ENCODE measurements at regions not wholly inside any gene's neighbourhood (a gene's known extent, or its start where the extent isn't known, plus 50 kb on each side); places are given as distances from the start of the nearest gene placed in this dataset.

DNA sequence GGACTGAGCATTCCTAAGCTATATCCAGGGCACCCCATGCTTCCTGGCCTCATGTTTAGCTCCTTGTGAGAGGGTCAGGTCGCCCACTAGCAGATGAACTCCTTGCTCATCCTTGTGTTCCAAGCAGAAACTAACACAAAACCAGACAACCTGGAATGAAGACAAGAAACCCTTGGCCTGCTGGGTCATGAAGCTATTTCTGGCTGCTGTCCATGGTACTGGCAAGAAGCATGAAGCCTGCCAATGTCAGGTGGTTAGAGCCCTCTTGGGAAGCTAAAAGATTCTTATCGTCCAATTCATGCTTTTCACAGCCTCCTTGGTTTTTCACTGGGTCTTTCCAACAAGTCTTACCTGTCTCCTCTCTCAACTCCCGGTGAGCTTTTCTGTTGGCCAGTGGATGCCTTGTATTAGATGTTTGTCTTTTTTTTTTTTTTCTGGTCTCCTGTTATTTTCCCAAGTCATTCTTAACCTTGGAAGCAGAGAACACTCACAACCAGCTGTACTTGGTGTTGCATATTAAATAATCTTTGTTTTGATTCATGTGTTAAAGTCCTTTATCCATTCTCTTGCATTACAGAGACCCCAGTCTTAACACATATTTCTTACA, 180.3 kb downstream of the ANKRD60 start:
- ChIA-PET POLR2A (no interaction called here), CTCF (interaction anchor here (1.0 kb wide), 1 partner anchor 39 kb away, joined by 5 read pairs; no protein-coding TSS in a partner anchor)
- Histone ChIP-seq H3K27me3 (ENCODE audit: control insufficient read depth in 2 of 2, insufficient read depth in 2 of 2, low read length in 2 of 2) (no peaks in the 10 kb centered on the region), H3K9me3 (replicated peaks; ENCODE audit: control insufficient read depth, insufficient read depth, low read length) (no peaks in the 10 kb centered on the region), H3K4me2 (ENCODE audit: insufficient read depth, low read length) (no peak overlapping the region), H3K36me3 (ENCODE audit: control insufficient read depth in 2 of 2, extremely low read depth in 1 of 2, insufficient read depth in 2 of 2, low read length in 2 of 2) (no peaks in the 10 kb centered on the region), H3K79me2 (ENCODE audit: control insufficient read depth, insufficient read depth, low read length) (no peaks in the 10 kb centered on the region), H4K20me1 (replicated peaks; ENCODE audit: control insufficient read depth, extremely low read depth, insufficient read depth, low read length) (no peaks in the 10 kb centered on the region), H3K4me1 (ENCODE audit: control insufficient read depth, extremely low read depth, insufficient read depth, low read length) (no peaks in the 10 kb centered on the region), H2AFZ (ENCODE audit: low read depth, low read length) (no peak overlapping the region), H3K4me3 (replicated peaks in 1 of 3; ENCODE audit: insufficient read depth in 1 of 3, low read depth in 1 of 3, low read length in 3 of 3) (no peak overlapping the region), H3K27ac (ENCODE audit: insufficient read depth, low read depth, low read length) (no peak overlapping the region), H3K9ac (replicated peaks; ENCODE audit: extremely low read depth, insufficient read depth, low read length) (no peak overlapping the region), H3K9me1 (replicated peaks; ENCODE audit: control insufficient read depth, extremely low read depth, insufficient read depth, low read length) (no peaks in the 10 kb centered on the region)
- FAIRE-seq (no peak), DNase-seq (ENCODE audit: low read depth, low spot score) (peak; percentile 28)
- intact Hi-C loops (cut with micrococcal nuclease), result no loop called here
- BruUV-seq (replicated peaks), result no TSS peak
- TF ChIP-seq, protein P1, sequence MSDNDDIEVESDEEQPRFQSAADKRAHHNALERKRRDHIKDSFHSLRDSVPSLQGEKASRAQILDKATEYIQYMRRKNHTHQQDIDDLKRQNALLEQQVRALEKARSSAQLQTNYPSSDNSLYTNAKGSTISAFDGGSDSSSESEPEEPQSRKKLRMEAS (IDR thresholded peaks at IDR 0.05; ENCODE audit: insufficient read depth, insufficient read length), result no peak
- no peak for TF ChIP-seq JUN (IDR thresholded peaks at IDR 0.05; ENCODE audit: borderline replicate concordance, insufficient read depth, insufficient read length, low read depth)
- TF ChIP-seq POLR2A (IDR thresholded peaks at IDR 0.05; ENCODE audit: low read depth, low read length), result no peak
- no peak for TF ChIP-seq POLR2AphosphoS5 (IDR thresholded peaks at IDR 0.05; ENCODE audit: insufficient read depth, low read depth, low read length)
- dilution Hi-C loops (cut with MboI; ENCODE audit: extremely low pct_ligation_motif_present, low sequenced_read_pairs), result no loop called here

DNA sequence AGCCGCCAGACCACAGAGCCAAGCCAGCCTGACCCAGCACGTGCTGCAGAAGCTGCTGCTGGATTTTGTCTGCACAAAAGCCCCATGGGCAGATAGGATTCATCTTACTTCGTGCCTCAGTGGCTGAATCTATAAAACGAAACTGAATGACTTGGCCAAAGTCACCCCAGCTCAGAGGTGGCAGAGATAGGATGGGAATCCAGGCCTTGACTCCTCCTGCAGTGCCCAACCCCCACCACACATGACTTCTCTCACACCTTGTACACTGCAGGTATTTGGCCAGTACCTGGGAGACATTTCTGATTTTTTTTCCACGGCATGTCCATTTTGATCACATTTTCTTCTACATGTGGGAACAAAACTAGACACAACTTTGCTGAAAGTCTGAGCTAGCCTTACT, 182.1 kb downstream of the ANKRD60 start:
- POLR2A ChIA-PET, result no interaction called here

More for the DNA sequence above, 182.1 kb downstream of the ANKRD60 start:
- Histone ChIP-seq H3K27ac (ENCODE audit: insufficient read depth, low read depth, low read length) (no peak overlapping the region), H3K36me3 (ENCODE audit: control insufficient read depth in 2 of 2, extremely low read depth in 1 of 2, insufficient read depth in 2 of 2, low read length in 2 of 2) (no peaks in the 10 kb centered on the region), H3K4me2 (ENCODE audit: insufficient read depth, low read length) (no peak overlapping the region), H3K9me1 (replicated peaks; ENCODE audit: control insufficient read depth, extremely low read depth, insufficient read depth, low read length) (no peaks in the 10 kb centered on the region), H3K27me3 (ENCODE audit: control insufficient read depth in 2 of 2, insufficient read depth in 2 of 2, low read length in 2 of 2) (no peaks in the 10 kb centered on the region), H4K20me1 (replicated peaks; ENCODE audit: control insufficient read depth, extremely low read depth, insufficient read depth, low read length) (no peaks in the 10 kb centered on the region), H3K4me1 (ENCODE audit: control insufficient read depth, extremely low read depth, insufficient read depth, low read length) (no peaks in the 10 kb centered on the region), H3K9me3 (replicated peaks; ENCODE audit: control insufficient read depth, insufficient read depth, low read length) (no peaks in the 10 kb centered on the region), H2AFZ (ENCODE audit: low read depth, low read length) (no peak overlapping the region), H3K4me3 (replicated peaks in 1 of 3; ENCODE audit: insufficient read depth in 1 of 3, low read depth in 1 of 3, low read length in 3 of 3) (no peak overlapping the region), H3K79me2 (ENCODE audit: control insufficient read depth, insufficient read depth, low read length) (no peaks in the 10 kb centered on the region), H3K9ac (replicated peaks; ENCODE audit: extremely low read depth, insufficient read depth, low read length) (no peak overlapping the region)
- TF ChIP-seq, protein P2, sequence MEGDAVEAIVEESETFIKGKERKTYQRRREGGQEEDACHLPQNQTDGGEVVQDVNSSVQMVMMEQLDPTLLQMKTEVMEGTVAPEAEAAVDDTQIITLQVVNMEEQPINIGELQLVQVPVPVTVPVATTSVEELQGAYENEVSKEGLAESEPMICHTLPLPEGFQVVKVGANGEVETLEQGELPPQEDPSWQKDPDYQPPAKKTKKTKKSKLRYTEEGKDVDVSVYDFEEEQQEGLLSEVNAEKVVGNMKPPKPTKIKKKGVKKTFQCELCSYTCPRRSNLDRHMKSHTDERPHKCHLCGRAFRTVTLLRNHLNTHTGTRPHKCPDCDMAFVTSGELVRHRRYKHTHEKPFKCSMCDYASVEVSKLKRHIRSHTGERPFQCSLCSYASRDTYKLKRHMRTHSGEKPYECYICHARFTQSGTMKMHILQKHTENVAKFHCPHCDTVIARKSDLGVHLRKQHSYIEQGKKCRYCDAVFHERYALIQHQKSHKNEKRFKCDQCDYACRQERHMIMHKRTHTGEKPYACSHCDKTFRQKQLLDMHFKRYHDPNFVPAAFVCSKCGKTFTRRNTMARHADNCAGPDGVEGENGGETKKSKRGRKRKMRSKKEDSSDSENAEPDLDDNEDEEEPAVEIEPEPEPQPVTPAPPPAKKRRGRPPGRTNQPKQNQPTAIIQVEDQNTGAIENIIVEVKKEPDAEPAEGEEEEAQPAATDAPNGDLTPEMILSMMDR (IDR thresholded peaks at IDR 0.05; ENCODE audit: extremely low read depth in 1 of 2, insufficient read depth in 1 of 2, low read depth in 1 of 2, low read length in 2 of 2), result no peak
- no peak for TF ChIP-seq EZH2 (IDR thresholded peaks at IDR 0.05; ENCODE audit: borderline replicate concordance, low read depth, low read length, severe bottlenecking)
- no peak for TF ChIP-seq FOS (IDR thresholded peaks at IDR 0.05; ENCODE audit: borderline replicate concordance, insufficient read depth, low read length)
- TF ChIP-seq POLR2A (IDR thresholded peaks at IDR 0.05; ENCODE audit: low read depth, low read length), result no peak
- TF ChIP-seq GATA2 (IDR thresholded peaks at IDR 0.05; ENCODE audit: insufficient read depth, insufficient read length, low read depth, low read length), result no peak
- TF ChIP-seq MYC (IDR thresholded peaks at IDR 0.05; ENCODE audit: low read depth, low read length), result no peak
- TF ChIP-seq, protein P1 (IDR thresholded peaks at IDR 0.05; ENCODE audit: insufficient read depth, insufficient read length), result no peak
- TF ChIP-seq POLR2AphosphoS5 (IDR thresholded peaks at IDR 0.05; ENCODE audit: insufficient read depth, low read depth, low read length), result no peak
- no peak for TF ChIP-seq JUN (IDR thresholded peaks at IDR 0.05; ENCODE audit: borderline replicate concordance, insufficient read depth, insufficient read length, low read depth)
- FAIRE-seq, result no peak
- intact Hi-C loops (cut with micrococcal nuclease) (no loop called here), dilution Hi-C loops (cut with MboI; ENCODE audit: extremely low pct_ligation_motif_present, low sequenced_read_pairs) (no loop called here)
- DNase-seq (ENCODE audit: low read depth, low spot score), result no peak
- CTCF ChIA-PET, result interaction anchor here (1.2 kb wide), 1 partner anchor 10 kb away, joined by 5 read pairs; no protein-coding TSS in a partner anchor
- BruUV-seq (replicated peaks), result no TSS peak
